ENCODE measurements at regions not wholly inside any gene's neighbourhood (a gene's known extent, or its start where the extent isn't known, plus 50 kb on each side); places are given as distances from the start of the nearest gene placed in this dataset.

GRCh38 chr6:156391061-156391672 is 386.0 kb upstream of the ARID1B start:
- Histone ChIP-seq H3K9me3 (no peaks in the 10 kb centered on the region), H3K27me3 (no peaks in the 10 kb centered on the region), H3K4me3 (no peak overlapping the region), H3K36me3 (no peaks in the 10 kb centered on the region), H3K27ac (replicated peaks in 1 of 4) (no peak overlapping the region), H3K4me1 (no peaks in the 10 kb centered on the region)
- intact Hi-C loops (cut with DNase I), result no loop called here
- TF ChIP-seq, protein P1, sequence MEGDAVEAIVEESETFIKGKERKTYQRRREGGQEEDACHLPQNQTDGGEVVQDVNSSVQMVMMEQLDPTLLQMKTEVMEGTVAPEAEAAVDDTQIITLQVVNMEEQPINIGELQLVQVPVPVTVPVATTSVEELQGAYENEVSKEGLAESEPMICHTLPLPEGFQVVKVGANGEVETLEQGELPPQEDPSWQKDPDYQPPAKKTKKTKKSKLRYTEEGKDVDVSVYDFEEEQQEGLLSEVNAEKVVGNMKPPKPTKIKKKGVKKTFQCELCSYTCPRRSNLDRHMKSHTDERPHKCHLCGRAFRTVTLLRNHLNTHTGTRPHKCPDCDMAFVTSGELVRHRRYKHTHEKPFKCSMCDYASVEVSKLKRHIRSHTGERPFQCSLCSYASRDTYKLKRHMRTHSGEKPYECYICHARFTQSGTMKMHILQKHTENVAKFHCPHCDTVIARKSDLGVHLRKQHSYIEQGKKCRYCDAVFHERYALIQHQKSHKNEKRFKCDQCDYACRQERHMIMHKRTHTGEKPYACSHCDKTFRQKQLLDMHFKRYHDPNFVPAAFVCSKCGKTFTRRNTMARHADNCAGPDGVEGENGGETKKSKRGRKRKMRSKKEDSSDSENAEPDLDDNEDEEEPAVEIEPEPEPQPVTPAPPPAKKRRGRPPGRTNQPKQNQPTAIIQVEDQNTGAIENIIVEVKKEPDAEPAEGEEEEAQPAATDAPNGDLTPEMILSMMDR (IDR thresholded peaks at IDR 0.05), result no peak
- TF ChIP-seq POLR2AphosphoS5 (IDR thresholded peaks at IDR 0.05) (no peak), EP300 (IDR thresholded peaks at IDR 0.05) (no peak), POLR2A (IDR thresholded peaks at IDR 0.05; ENCODE audit: low read depth) (no peak)
- DNase-seq (ENCODE audit: extremely low spot score), result no peak
- 76% methylated on average over 11 of the region's 11 CpGs for WGBS

DNA sequence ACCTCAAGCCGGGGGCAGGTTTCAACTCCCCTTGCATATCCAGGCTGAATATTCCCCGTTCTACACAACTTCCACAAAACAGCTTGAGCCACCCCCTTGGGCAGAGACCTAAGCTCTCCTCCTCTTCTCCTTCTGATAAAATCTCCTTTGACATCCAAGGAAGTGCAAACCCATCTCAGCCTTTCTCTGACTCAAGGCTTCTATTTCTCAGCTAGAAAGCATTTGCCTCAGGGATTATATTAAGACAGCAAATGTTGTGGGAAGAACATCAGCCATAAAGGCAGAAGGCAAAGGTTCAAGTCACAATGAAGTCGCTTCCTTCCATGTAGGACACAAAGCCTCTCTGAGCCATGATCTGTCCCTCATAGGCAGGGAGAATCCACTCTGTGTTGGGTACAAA is 386.6 kb upstream of the ARID1B start:
- intact Hi-C loops (cut with DNase I), result no loop called here
- Histone ChIP-seq H3K27me3 (no peaks in the 10 kb centered on the region), H3K4me1 (no peaks in the 10 kb centered on the region), H3K36me3 (no peaks in the 10 kb centered on the region), H3K27ac (replicated peaks in 1 of 4) (no peak overlapping the region), H3K9me3 (no peaks in the 10 kb centered on the region), H3K4me3 (no peak overlapping the region)
- no peak for TF ChIP-seq POLR2AphosphoS5 (IDR thresholded peaks at IDR 0.05)
- no peak for TF ChIP-seq EP300 (IDR thresholded peaks at IDR 0.05)
- TF ChIP-seq, protein P1 (IDR thresholded peaks at IDR 0.05), result no peak
- no peak for TF ChIP-seq POLR2A (IDR thresholded peaks at IDR 0.05; ENCODE audit: low read depth)
- DNase-seq (ENCODE audit: extremely low spot score), result peak; percentile 60
- WGBS, result 88% methylated on average over 3 of the region's 3 CpGs

DNA sequence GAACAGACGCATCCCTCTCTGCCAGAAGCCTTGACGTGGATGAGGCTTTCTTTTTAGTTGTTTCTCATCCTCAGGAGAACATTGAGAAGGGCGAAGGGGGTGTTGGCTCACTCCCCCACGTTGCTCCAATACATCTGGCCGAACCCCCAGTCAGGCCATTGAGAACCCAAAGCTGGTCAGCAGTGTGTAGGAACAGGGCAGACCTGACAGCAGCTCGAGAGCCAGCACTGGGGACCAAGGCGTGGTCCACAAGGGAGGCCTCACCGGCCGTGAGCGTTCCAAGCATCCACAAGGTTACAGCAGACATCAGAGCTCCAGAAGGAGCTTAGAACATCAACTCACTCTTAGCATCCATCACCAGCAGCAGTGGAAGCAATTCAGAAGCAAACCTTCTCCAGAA is 387.9 kb upstream of the ARID1B start:
- Histone ChIP-seq H3K27me3 (no peaks in the 10 kb centered on the region), H3K4me3 (no peak overlapping the region), H3K36me3 (no peaks in the 10 kb centered on the region), H3K9me3 (no peaks in the 10 kb centered on the region), H3K4me1 (no peaks in the 10 kb centered on the region), H3K27ac (replicated peaks in 1 of 4) (no peak overlapping the region)
- no peak for TF ChIP-seq POLR2AphosphoS5 (IDR thresholded peaks at IDR 0.05)
- TF ChIP-seq POLR2A (IDR thresholded peaks at IDR 0.05; ENCODE audit: low read depth), result no peak
- no peak for TF ChIP-seq EP300 (IDR thresholded peaks at IDR 0.05)
- TF ChIP-seq, protein P1 (IDR thresholded peaks at IDR 0.05), result no peak
- intact Hi-C loops (cut with DNase I), result no loop called here
- WGBS, result 85% methylated on average over 8 of the region's 10 CpGs
- peak; percentile 68 for DNase-seq (ENCODE audit: extremely low spot score)

DNA sequence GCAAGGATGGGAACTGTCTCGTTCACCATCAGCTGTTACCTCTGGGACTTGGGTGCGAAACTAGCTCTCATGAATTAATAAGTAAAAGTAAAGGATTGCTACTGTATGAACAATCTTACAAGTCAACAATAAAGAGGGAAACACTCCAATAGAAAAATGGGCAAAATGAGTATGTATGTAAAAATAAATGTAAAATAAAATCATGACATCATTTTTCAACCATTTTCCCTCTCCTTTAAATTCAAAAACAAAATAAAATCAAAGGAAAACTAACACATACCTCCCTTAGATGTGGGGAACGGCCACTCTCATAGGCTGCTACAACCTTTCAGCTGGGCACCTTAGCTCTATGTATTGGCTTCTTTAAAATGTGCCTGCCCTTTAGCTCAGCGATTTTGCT is 389.7 kb upstream of the ARID1B start:
- 94% methylated on average over 4 of the region's 4 CpGs for WGBS
- intact Hi-C loops (cut with DNase I), result no loop called here
- TF ChIP-seq POLR2AphosphoS5 (IDR thresholded peaks at IDR 0.05) (no peak), POLR2A (IDR thresholded peaks at IDR 0.05; ENCODE audit: low read depth) (no peak), EP300 (IDR thresholded peaks at IDR 0.05) (no peak)
- TF ChIP-seq, protein P1 (IDR thresholded peaks at IDR 0.05), result no peak

DNA sequence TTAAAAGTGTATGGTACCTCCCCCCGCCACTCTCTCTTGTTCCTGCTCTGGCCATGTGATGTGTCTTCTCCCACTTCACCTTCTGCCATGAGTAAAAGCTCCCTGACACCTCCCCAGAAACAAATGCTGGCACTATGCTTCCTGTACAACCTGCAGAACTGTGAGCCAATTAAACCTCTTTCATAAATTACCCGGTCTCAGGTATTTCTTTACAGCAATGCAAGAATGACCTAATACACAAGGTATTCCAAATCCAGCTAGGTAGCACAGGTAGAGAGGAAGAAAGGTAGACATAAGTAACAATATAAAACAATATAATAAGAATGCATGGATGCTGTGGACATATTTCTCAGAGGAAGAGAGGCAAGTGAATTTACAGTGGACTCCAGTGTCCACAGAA is 394.1 kb upstream of the ARID1B start:
- no peak overlapping the region for H3K27ac ChIP-seq (replicated peaks in 1 of 4)
- peaks cover 0 to 9% (median 6%) of the 10 kb centered on the region in 4 donors for H3K4me1 ChIP-seq
- 98% methylated on average over 2 of the region's 2 CpGs for WGBS
- TF ChIP-seq POLR2AphosphoS5 (IDR thresholded peaks at IDR 0.05) (no peak), EP300 (IDR thresholded peaks at IDR 0.05) (no peak), POLR2A (IDR thresholded peaks at IDR 0.05; ENCODE audit: low read depth) (no peak)
- TF ChIP-seq, protein P1 (IDR thresholded peaks at IDR 0.05), result no peak
- H3K36me3 ChIP-seq, result no peaks in the 10 kb centered on the region
- intact Hi-C loops (cut with DNase I), result no loop called here
- H3K4me3 ChIP-seq, result no peak overlapping the region
- H3K9me3 ChIP-seq, result no peaks in the 10 kb centered on the region
- DNase-seq (ENCODE audit: extremely low spot score), result no peak
- no peaks in the 10 kb centered on the region for H3K27me3 ChIP-seq

More for the DNA sequence above, 389.7 kb upstream of the ARID1B start:
- Histone ChIP-seq H3K36me3 (no peaks in the 10 kb centered on the region), H3K4me1 (no peaks in the 10 kb centered on the region), H3K4me3 (no peak overlapping the region), H3K27ac (replicated peaks in 1 of 4) (no peak overlapping the region), H3K9me3 (no peaks in the 10 kb centered on the region), H3K27me3 (no peaks in the 10 kb centered on the region)
- DNase-seq (ENCODE audit: extremely low spot score), result peak; percentile 10

All from esophagus muscularis mucosa (tissue), 4 donors.